GM12875 (cell line): ENCODE measurements at regions not wholly inside any gene's neighbourhood (a gene's known extent, or its start where the extent isn't known, plus 50 kb on each side); places are given as distances from the start of the nearest gene placed in this dataset.

Source experiments
- H3K4me3 ChIP-seq: one replicate; pipeline ENCODE4 v1.5.1; 2011; ENCODE audit warnings: low read depth, low read length, control low read depth
- TF ChIP-seq, protein P1 (sequence below): IDR thresholded peaks from 2 replicates; pipeline ENCODE4 v1.5.1; 2011; ENCODE audit warnings: low read depth, mild to moderate bottlenecking, control low read depth, inconsistent platforms, low read length, moderate library complexity, borderline replicate concordance; ENCODE audit not compliant: insufficient read depth

DNA sequence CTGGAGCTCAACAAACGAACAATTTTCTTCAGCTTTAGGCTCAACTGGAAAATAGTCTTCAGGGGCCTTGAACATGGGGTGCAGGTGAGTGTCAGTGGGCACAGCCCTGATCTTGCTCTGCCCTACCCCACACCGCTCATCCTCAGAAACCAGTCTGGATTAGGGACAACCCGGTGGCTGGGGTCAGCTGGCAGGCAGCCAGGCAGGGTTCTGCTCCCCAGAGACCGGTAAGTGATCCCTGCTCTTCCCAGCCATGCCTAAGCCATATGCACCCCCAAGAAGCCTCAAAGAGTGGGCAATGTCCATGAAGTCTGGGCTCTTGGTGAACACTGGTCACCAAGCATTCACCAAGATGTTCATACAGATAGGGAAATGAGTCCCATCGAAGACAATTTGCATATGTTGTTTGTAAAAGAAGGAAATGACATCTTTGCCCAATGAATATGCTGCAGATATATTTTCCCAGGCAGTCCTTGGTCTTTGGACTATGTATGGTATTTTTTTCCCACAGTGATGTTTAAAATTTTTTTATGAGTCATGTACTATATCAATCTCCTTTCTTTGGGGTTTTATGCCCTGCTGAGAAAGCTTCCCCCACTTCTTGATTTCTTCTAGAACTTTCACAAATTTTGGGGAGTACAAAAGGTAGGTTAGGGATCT lies 63.9 kb upstream of the VASH1 start:
- no peak overlapping the region for H3K4me3 ChIP-seq
- TF ChIP-seq, protein P1, sequence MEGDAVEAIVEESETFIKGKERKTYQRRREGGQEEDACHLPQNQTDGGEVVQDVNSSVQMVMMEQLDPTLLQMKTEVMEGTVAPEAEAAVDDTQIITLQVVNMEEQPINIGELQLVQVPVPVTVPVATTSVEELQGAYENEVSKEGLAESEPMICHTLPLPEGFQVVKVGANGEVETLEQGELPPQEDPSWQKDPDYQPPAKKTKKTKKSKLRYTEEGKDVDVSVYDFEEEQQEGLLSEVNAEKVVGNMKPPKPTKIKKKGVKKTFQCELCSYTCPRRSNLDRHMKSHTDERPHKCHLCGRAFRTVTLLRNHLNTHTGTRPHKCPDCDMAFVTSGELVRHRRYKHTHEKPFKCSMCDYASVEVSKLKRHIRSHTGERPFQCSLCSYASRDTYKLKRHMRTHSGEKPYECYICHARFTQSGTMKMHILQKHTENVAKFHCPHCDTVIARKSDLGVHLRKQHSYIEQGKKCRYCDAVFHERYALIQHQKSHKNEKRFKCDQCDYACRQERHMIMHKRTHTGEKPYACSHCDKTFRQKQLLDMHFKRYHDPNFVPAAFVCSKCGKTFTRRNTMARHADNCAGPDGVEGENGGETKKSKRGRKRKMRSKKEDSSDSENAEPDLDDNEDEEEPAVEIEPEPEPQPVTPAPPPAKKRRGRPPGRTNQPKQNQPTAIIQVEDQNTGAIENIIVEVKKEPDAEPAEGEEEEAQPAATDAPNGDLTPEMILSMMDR = no peak

DNA sequence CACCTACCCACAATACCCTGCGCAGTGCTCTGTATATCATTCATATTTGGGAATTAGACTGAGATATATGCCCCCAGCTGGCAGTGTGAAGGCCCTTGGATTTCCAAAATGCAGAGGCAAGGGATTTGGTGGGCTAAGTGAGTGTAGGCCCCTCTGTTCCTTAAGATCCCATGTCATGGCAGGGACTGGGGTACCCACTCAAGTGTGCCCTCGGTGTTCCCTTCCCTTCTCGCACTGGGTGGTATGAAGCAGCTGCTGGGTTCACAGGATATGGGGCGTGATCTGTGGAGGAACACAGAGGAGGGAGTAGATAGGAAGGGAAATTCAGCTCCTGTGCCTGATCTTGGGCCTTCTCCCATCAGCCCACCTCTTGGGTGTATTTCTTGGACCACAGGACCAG lies 63.1 kb upstream of the VASH1 start:
- H3K4me3 ChIP-seq = no peak overlapping the region
- TF ChIP-seq, protein P1 = no peak

DNA sequence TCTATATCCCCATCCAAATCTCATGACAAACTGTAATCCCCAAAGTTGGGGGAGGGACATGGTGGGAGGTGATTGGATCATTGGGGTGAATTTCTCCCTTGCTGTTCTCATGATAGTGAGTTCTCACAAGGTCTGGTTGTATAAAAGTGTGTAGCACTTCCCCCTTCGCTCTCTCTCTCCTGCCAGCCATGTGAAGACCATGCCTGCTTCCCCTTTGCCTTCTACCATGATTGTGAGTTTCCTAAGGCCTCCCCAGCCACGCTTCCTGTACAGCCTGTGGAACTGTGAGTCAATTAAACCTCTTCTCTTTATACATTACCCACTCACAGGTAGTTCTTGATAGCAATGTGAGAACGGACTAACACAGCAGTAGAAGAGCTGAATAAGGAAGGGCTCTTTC lies 62.6 kb upstream of the VASH1 start:
- TF ChIP-seq, protein P1 = no peak
- no peak overlapping the region for H3K4me3 ChIP-seq

DNA sequence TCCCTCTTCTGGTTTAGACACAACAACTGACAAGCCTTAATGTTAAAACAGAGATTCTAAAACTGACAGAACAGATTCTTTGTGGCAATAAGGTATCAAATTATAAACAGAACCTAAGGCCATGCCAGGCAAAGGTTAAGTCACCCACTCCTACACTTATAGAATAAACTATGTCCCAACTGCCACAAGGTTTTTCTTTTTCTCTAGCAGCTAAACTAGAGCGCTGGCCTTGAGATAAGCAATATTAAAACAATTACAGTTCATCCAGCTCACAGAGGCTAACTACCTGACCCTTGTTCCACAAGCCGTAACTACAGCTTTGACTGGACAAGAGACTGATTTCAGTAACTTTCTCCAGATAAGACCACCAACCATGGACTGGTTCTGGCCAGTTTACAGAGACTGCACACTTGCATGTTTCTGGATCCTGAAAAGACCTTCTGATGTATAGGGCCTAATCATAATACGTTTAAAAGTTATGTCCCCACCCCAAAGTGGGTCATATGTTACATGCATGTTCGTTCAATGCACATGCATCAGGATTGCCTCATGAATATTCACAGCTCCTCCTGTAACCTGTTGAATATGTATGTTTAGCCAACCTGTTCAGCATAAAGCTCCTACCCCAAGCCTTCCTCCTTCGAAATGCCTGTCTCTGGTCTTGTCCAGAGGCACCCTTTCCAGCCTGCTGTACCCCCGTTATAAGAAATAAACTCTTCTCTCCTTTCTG lies 61.9 kb upstream of the VASH1 start:
- no peak overlapping the region for H3K4me3 ChIP-seq

DNA sequence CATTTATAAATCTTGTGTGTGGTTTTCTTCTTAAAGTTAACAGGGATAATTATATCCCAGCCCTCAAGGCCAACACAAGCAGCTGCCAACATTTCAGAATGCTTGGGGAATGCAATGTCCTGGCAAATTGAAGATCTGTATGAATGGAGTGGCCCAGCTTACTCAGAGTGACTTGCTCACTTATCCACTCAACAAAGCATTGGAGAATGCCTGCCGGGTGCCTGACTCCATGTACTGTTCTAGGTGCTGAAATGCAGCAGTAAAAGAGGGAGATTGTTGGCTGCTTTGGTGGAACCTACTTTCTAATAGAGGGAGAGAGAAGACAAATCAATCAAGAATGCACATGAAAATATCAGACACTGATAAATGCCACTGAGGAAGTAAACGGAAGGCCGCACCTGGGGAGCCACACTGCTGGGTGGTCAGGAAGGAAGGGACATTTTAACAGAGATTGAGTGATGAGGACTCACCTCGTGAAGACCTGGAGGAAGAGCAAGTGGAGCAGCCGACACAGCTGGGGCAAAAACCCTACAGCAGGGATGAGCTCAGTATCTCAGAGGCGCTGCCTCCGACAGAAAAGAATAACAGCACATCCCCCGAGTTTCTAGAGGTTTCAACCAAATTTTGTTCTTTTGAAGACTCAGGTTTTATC lies 61.2 kb upstream of the VASH1 start:
- H3K4me3 ChIP-seq = no peak overlapping the region
- TF ChIP-seq, protein P1 = no peak

More for the DNA sequence above, 61.9 kb upstream of the VASH1 start:
- TF ChIP-seq, protein P1 = no peak

DNA sequence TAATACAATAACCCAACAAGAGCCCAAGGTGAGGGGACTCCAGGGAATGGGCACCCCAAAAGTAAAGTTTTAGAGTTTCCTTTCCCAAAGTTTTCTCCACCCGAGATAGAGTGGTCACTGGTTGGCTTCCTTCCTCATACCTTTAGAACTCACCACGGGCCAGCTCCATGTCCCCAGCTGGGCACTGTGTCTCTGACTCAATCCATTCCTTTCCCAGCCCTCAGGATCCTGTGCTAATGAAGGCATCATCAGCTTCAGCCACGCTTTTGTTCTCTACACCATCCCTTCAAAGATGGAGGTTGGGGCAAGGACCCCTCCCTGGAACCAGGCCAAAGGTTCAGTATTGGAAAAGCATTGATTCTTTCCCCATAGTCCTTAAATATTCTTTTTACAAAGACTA lies 59.8 kb upstream of the VASH1 start:
- no peak overlapping the region for H3K4me3 ChIP-seq
- TF ChIP-seq, protein P1 = no peak
